Aorta (tissue), 5 donors: ENCODE measurements at regions not wholly inside any gene's neighbourhood (a gene's known extent, or its start where the extent isn't known, plus 50 kb on each side); places are given as distances from the start of the nearest gene placed in this dataset.

Experiments used
- ATAC-seq: fragments of 200-7000 bp; cut with Tn5 transposase; one replicate; pipeline ENCODE4 v1.9.1; 2022; ENCODE audit warnings: moderate library complexity; ENCODE audit not compliant: low FRiP score
- DNase-seq, 2 donors: peaks; one replicate each; pipeline ENCODE4 v3.0.0-alpha.2; 2020
- H3K27ac ChIP-seq, 2 donors: one replicate each; pipeline ENCODE4 v1.5.1; 2013; ENCODE audit warnings: low read length in 2 of 2, mild to moderate bottlenecking in 2 of 2, moderate library complexity in 2 of 2, control low read depth in 1 of 2, inconsistent platforms in 1 of 2, low read depth in 1 of 2
- H3K27me3 ChIP-seq, 2 donors: one replicate each; pipeline ENCODE4 v1.6.1; 2013; ENCODE audit warnings: control low read depth in 1 of 2, low read length in 1 of 2, mild to moderate bottlenecking in 1 of 2, moderate library complexity in 1 of 2; ENCODE audit not compliant: insufficient read depth in 2 of 2, control insufficient read depth in 1 of 2
- H3K36me3 ChIP-seq, 2 donors: one replicate each; pipeline ENCODE4 v1.6.1; 2013; ENCODE audit warnings: control low read depth in 1 of 2, low read length in 1 of 2, mild to moderate bottlenecking in 1 of 2; ENCODE audit not compliant: insufficient read depth in 2 of 2, control insufficient read depth in 1 of 2
- H3K4me1 ChIP-seq, 2 donors: one replicate each; pipeline ENCODE4 v1.6.1; 2013; ENCODE audit warnings: low read length in 2 of 2, control low read depth in 1 of 2, mild to moderate bottlenecking in 1 of 2, moderate library complexity in 1 of 2; ENCODE audit not compliant: insufficient read depth in 2 of 2, control insufficient read depth in 1 of 2
- H3K4me3 ChIP-seq, 2 donors: one replicate each; pipeline ENCODE4 v1.5.1; 2013; ENCODE audit warnings: low read length in 2 of 2, control low read depth in 1 of 2, mild to moderate bottlenecking in 1 of 2
- H3K9me3 ChIP-seq: one replicate; pipeline ENCODE4 v1.6.1; 2013; ENCODE audit warnings: mild to moderate bottlenecking, low read length; ENCODE audit not compliant: control insufficient read depth
- WGBS, 2 donors: extraction: QIAGEN DNeasy Blood & Tissue Kit; methylation state at CpG; one replicate each; pipeline ENCODE4 v1.1.7; 2013; 5-methylcytosine and 5-hydroxymethylcytosine counted together
- intact Hi-C, 2 donors: fragments of 100-400 bp; cut with DNase I; formaldehyde crosslinking; loops; one replicate each; pipeline versions ENCODE4 v1.14.2 to v1.15.0; 2022
- donor health status: healthy with polysubstance abuse.
- donor health status: Bipolar disorder and iron deficiency.
- donor health status: DM: no; HTN: no; CAD: no.
- donor health status: DM: no; HTN: no; CAD: no.
- donor health status: DM: yes; HTN: yes; CAD: no.

- DNase-seq (peak in 1 of 2 donors; percentile 39), ATAC-seq (no peak)
- Histone ChIP-seq H3K9me3 (no peaks in the 10 kb centered on the region), H3K27ac (no peak overlapping the region), H3K27me3 (no peaks in the 10 kb centered on the region), H3K4me1 (no peaks in the 10 kb centered on the region), H3K4me3 (no peak overlapping the region), H3K36me3 (no peaks in the 10 kb centered on the region)
- intact Hi-C loops = no loop called here
- whole genome bisulfite sequencing, 2 donors = 64 to 77% methylated on average over 6 of the region's 6 CpGs
Observed at GRCh38 chr6:43964659-43965570, 162.3 kb downstream of the MRPL14 start.

- no peak for ATAC-seq
- intact Hi-C loops = no loop called here
- no peaks in the 10 kb centered on the region for H3K36me3 ChIP-seq
- H3K4me3 ChIP-seq = no peak overlapping the region
- WGBS, 2 donors = 78 to 83% methylated on average over 6 of the region's 6 CpGs
- no peak for DNase-seq
- H3K4me1 ChIP-seq = no peaks in the 10 kb centered on the region
- H3K27me3 ChIP-seq = no peaks in the 10 kb centered on the region
- H3K9me3 ChIP-seq = no peaks in the 10 kb centered on the region
- H3K27ac ChIP-seq = no peak overlapping the region
Observed at GRCh38 chr6:43963877-43964658, 163.2 kb downstream of the MRPL14 start.

GRCh38 chr6:43963203-43963602, 164.0 kb downstream of the MRPL14 start:
- 86 to 91% methylated on average over 1 of the region's 1 CpG for WGBS, 2 donors
- no peak for ATAC-seq
- no peaks in the 10 kb centered on the region for H3K9me3 ChIP-seq

GRCh38 chr6:43962458-43962857, 164.8 kb downstream of the MRPL14 start:
- H3K9me3 ChIP-seq = no peaks in the 10 kb centered on the region
- no peaks in the 10 kb centered on the region for H3K4me1 ChIP-seq
- intact Hi-C loops = no loop called here
- WGBS, 2 donors = 89 to 93% methylated on average over 5 of the region's 5 CpGs
- no peak for ATAC-seq
- H3K27me3 ChIP-seq = no peaks in the 10 kb centered on the region
- H3K36me3 ChIP-seq = no peaks in the 10 kb centered on the region
- no peak overlapping the region for H3K27ac ChIP-seq
- H3K4me3 ChIP-seq = no peak overlapping the region
- DNase-seq = no peak

More at GRCh38 chr6:43963203-43963602, 164.0 kb downstream of the MRPL14 start:
- intact Hi-C loops = no loop called here
- H3K27ac ChIP-seq = no peak overlapping the region
- H3K4me3 ChIP-seq = no peak overlapping the region
- H3K4me1 ChIP-seq = no peaks in the 10 kb centered on the region
- no peak for DNase-seq
- H3K27me3 ChIP-seq = no peaks in the 10 kb centered on the region
- H3K36me3 ChIP-seq = no peaks in the 10 kb centered on the region

GRCh38 chr6:43957273-43957672, 170.0 kb downstream of the MRPL14 start:
- DNase-seq (no peak), ATAC-seq (no peak)
- H3K4me1 ChIP-seq = no peaks in the 10 kb centered on the region
- H3K4me3 ChIP-seq = no peak overlapping the region
- H3K27ac ChIP-seq = no peak overlapping the region
- no peaks in the 10 kb centered on the region for H3K36me3 ChIP-seq
- no peaks in the 10 kb centered on the region for H3K27me3 ChIP-seq
- WGBS, 2 donors = 65 to 80% methylated on average over 3 of the region's 3 CpGs
- no peaks in the 10 kb centered on the region for H3K9me3 ChIP-seq
- intact Hi-C loops = no loop called here

GRCh38 chr6:43956478-43956877, 170.8 kb downstream of the MRPL14 start:
- Histone ChIP-seq H3K4me1 (no peaks in the 10 kb centered on the region), H3K9me3 (no peaks in the 10 kb centered on the region), H3K27me3 (no peaks in the 10 kb centered on the region), H3K4me3 (no peak overlapping the region), H3K36me3 (no peaks in the 10 kb centered on the region), H3K27ac (no peak overlapping the region)
- WGBS, 2 donors = 92 to 93% methylated on average over 3 of the region's 3 CpGs
- no peak for DNase-seq
- no peak for ATAC-seq
- intact Hi-C loops = no loop called here

GRCh38 chr6:43954311-43955131, 172.7 kb downstream of the MRPL14 start:
- intact Hi-C loops = no loop called here
- ATAC-seq (no peak), DNase-seq (peak in 1 of 2 donors; percentile 41)

DNA sequence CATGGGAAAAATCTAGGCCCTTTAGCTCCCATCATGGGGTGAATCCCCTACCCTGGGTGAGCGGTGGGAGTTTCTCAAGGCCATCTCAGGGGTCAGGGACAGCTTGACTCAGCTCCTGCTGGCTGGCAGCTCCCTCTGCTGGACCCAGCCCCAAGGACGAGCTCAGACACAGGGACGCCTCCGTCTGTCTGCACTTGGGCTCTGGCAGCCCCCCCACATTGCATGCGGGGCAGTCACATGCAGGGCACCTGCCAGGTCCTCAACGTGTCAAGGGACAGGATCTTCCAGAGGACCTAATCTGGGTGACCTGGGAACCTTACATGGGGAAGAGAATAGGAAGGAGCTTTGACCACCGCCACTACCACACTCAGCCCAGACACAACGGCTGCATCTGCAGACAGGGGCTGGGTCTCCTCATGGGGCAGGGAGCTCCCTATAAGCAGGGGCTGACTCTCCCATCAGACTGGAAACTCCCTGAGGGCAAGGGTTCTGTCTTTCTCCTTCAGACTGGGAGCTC, 173.4 kb downstream of the MRPL14 start:
- Histone ChIP-seq H3K27ac (no peak overlapping the region), H3K9me3 (no peaks in the 10 kb centered on the region), H3K4me3 (no peak overlapping the region), H3K27me3 (no peaks in the 10 kb centered on the region), H3K36me3 (no peaks in the 10 kb centered on the region), H3K4me1 (no peaks in the 10 kb centered on the region)
- DNase-seq (peak in 1 of 2 donors; percentile 67), ATAC-seq (peak; percentile 19)
- 58% methylated on average over 8 of the region's 8 CpGs for WGBS, 2 donors
- intact Hi-C loops = no loop called here

More at GRCh38 chr6:43954311-43955131, 172.7 kb downstream of the MRPL14 start:
- H3K4me3 ChIP-seq = no peak overlapping the region
- no peak overlapping the region for H3K27ac ChIP-seq
- no peaks in the 10 kb centered on the region for H3K4me1 ChIP-seq
- H3K9me3 ChIP-seq = no peaks in the 10 kb centered on the region
- 88 to 89% methylated on average over 12 of the region's 12 CpGs for WGBS, 2 donors
- H3K36me3 ChIP-seq = no peaks in the 10 kb centered on the region
- H3K27me3 ChIP-seq = no peaks in the 10 kb centered on the region
